Right hindlimb (tissue), 1 donor: ENCODE measurements at regions not wholly inside any gene's neighbourhood (a gene's known extent, or its start where the extent isn't known, plus 50 kb on each side); places are given as distances from the start of the nearest gene placed in this dataset.

ENCODE experiments used
- DNase-seq: peaks from one replicate; pipeline ENCODE4 v3.0.0-alpha.2; 2018

DNA sequence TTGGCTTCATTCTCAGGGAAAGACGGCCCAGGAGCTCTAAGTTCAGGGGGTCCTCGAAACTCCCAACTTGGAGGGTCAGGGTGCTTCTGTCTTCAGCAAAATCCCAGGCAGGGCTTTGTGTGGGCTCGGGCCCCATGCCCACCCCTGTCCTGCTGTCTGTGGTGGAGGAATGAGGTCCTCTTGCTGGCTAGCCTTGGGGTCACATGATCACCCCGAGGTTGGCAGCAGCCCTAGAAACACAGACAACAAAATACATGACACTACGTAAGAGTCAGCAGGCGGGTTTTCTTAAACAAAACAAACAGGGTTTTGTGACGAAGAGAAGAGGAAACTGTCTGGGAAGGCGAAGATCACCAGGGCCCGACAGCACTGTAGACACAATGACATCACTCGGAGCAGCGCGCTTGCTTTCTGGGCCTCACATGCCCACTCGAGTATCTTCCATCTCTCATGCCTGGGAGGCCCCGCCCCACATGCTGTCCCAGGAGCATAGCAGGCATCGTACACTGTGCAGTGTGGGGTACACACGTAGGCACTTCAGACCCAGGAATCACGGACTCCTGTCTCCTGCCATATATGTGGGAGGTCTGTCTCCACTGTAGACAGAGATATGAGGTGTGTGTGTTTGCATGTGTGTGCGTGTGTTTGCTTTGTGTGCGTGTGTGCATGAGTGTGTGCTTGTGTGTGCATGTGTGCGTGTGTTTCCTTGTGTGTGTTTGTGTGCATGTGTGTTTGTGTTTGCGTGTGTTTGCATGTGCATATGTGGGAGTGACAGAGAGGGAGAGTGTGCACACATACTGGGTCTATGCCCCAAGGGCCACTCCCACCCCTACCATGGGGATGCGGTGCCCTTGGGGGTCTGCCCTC is 94.7 kb downstream of the SIK1 start:
- DNase-seq: peak; percentile 76

DNA sequence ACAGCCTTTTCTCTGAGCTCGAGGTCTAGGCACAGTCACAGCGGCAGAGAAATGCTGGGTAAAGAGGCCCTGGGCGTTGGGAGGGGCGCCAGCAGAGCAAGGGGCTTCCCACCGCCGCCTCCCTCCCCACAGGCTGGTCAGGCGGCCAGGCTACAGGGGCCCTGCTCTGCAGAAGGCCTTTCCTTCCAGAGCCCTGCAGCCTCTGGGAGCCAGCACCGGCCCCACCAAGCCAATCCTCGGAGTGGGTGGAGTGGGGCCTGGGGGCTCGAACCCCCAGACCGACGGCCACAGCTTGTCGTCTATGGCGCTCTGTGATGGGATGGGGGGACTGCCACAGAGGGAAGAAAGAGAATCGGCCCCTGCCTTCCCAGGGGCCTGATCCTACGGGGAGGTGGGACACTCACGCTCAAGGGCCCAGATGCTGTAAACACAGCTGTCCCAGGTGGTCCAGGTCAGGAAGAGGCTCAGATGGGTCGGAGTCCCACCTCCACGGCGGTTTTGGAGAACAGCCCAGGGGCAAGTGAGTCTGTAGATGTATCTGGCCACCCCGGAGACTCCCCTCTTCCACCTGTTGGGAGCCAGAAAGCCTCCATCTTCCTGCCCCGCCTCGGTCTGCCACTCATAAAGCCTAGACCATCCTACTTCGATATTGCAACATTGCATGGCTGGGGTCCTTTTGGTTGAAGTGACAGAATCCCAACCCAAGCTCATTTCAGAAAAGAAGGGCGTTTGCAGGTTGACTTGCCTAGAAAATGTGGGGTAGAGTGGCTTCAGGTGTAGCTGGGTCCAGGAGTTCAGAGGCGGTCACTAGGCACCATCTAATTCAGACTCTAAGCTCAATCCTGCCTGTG is 95.6 kb downstream of the SIK1 start:
- no peak for DNase-seq

DNA sequence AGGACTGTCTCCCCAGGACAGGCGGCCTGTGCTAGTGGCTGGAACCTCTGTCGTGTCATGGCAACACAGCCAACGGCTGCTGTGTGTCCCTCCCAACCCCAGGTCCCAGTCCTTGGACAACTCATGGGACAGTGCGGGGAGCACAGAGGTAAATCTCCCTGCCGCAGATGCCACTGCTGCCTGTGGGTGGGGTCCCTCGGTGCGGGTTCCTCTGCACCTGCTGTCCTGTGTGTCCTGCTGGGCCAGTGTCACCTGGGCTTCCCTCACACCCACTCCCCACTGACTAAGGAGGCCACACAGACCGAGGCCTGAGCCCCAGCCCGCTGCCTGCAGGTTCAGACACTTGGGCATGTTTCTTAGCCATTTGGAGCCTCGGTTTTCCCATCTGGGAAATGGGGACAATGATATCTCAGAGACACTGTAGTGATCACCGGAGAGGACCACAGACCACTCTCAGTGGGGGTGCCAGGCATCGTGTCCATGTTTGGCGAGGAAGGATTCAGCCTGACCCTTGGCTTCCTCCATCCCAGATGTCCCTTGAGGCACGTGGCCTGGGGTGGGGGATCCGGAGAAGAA is 96.5 kb downstream of the SIK1 start:
- no peak for DNase-seq

DNA sequence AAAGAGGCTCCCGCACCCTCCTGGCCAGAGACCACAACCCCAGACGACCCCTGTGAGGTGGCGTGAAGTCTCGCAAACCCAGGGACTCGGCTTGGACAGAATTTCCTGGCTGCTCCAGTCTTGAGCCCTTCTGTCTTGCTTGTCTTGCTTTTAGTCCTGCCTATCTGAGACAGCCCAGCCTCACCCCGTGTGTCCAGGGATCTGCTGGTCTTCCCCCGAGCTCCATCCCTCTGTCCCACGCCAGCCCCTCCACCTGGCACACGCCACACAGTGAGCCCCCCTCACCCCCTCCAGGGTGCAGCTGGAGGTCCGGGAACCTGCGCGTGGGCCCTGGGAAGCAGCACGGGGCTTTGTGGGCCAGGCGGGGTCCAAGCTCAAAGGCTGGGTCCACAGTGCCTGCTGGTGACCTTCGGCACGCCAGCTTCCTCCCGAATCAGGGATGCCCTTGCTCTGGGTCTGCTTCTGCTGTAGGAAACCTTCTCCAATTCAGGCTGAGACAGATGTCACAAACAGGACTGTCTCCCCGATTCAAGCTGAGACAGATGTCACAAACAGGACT is 97.1 kb downstream of the SIK1 start:
- no peak for DNase-seq

DNA sequence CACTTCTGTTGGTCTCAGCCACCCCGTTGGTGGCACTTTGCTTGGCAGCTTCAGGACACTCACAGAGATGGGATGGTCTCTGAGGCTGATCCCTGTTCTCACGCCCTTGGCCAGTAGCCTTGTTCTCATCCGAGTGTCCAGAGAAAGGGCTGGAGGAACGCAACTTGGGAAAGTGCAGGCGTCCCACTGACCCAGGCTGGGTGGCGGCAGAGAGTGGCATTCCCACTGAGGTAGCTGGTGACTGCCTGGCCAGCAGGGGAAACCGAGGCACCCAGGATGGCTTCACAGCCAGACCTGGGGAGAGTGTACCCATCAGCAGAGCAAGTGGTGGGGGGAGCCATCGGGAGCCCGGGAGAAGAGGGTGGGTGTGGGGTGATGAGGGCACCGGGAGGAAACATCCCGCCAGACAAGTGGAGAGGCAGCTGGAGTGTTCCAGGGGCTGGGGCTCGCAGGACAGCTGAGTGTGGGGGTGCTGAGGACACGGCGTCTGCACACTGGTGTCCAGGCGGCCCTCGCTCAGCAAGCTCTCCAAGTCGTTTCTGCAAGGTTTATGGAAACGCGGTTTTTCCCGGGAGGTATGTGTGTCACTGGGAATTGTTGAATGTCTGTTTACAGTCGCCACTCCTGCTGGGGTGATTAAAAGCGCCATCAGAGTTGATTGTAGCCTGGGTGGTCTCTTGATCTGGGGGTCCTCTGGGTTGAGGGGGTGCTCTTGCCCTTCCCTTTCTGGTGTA is 97.8 kb downstream of the SIK1 start:
- DNase-seq: no peak

DNA sequence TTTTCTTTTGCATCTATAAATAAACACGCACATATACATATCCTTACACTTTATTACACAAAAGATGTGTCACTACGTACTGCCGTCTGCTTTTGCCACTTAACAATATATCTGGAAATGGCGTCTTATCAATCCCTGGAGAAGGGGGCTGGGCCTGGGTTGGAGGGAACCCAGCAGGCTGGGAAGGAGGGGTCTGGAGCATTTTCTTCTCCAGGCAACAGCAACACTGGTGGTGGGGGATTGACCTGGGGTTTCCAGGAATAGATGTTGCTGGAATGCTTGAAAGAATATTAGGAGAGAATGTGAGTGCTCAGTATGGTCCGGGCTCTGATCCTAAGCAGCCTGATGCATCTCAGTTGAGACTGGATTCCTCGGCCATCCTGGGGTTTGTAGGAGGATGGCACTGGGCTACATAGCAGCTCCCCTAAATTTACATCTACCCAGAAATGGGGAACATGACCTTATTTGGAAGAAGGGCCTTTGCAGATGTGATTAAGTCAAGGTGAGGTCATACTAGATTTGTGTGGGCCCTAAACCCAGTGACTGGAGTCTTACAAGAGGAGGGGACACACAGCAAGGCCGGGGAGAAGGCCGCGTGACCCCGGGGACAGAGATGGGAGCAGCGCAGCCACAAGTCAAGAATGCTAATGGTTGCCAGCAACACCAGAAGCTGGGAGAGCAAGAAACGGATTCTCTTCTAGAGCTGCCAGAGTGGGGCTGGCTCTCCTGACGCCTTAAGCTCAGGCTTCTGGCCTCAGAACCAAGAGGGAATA is 98.6 kb downstream of the SIK1 start:
- peak; percentile 69 for DNase-seq

DNA sequence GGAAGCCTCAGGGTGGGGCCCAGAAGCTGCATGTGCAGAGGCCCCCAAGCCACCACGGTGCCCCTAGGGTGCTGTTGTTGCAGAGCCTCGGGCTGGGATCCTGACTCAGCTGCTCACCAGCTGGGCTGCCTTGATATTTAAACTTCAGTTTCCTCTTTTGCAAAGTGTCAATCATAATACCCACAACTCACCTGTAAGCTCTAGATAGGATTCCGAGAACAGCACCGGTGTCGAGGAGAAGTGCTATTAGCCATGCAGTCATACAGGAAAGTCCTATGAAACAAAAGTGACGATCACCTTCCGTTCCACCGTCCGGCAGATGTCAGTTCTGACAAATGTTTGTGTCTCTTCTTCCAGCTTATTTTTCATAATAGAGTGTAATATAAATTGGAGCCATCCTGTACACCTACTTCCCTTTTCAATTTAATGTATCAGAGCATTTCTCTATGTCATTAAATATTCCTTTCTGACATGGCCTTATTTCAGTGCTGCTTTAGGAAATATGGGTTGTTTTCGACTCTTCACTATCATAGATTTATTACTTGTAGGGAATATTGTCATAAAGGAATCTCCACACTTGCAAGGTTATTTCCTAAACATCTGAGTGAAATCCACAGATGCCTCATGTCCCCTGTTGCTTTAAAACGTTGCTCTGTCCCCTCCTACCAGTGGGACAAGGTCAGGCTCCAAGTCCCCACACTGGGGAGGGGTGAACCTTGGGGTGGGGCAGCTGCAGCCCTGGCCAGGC is 100.8 kb downstream of the SIK1 start:
- no peak for DNase-seq

DNA sequence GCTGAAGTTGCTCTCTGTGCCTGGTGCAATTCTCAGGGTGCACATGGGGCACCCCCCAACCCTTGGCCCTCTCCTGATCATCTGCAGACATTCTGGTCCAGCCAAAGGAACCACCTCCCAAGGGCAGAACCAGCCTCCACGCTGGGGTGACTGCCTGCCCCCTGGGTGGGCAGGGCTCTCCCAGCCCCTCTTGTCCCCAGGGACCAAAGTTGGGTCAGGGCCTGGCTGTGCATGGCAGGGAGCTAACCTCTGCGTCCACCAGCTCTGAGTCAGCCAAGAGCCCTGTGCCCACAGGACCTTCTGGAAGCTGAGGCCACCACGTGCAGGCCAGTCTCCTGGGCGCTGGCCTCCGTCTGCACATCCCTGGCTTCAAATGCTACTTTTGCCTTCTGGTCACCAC is 101.9 kb downstream of the SIK1 start:
- no peak for DNase-seq

DNA sequence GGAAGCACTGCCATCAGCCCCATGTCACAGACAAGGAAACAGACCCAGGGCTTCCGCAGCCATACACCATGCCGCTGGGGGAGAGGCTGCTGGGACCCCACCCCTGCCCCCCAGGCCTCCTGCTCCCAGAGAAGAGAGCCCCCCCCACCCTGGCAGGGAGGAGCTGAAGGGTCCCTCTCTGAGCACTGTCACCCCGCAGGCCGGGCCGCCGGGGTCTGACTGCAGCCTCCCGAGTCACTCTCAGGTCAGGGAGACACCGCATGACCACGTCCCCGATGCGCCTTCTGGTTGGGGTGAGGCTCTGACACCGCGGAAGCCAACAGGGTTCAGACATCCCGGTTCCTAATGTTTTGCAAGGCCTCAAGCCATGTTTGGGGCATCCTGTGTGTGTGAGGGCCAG is 102.3 kb downstream of the SIK1 start:
- no peak for DNase-seq

DNA sequence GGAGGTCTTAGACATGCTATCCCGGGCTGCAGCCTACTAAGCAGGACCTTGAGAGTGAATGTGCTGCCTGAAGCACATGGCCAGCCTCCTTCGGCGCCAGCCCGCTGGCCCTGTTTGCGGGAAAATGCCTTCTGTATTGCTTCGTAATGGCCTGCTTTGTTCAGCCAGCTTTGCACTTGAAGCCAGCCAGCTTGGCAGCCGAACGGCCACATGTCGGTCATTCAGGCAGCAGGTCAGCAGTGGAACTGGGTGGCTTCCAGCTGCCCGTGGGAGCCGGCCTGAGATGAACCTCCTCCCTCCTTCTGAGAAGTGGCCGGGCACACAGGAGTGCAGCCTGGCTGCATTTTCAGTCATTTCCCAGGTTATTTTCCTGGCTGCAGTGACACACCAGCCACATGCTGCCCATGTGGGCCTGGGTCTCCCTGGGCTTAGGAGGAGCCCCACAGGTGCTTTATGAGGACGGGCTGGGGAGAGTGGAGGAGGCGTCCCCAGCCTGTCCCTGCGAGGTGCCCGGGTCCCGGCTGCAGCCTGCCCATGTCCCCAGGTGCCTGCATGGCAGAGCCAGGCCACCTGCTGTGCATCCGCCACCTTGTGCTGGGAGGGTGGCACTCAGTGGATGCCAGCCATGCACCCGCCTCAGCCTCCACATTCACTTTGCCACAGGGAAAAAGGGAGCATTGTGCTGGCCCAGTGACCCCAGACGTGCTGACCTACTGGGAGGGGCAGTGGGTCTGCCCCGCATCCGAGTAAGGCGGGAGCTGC is 103.5 kb downstream of the SIK1 start:
- no peak for DNase-seq

DNA sequence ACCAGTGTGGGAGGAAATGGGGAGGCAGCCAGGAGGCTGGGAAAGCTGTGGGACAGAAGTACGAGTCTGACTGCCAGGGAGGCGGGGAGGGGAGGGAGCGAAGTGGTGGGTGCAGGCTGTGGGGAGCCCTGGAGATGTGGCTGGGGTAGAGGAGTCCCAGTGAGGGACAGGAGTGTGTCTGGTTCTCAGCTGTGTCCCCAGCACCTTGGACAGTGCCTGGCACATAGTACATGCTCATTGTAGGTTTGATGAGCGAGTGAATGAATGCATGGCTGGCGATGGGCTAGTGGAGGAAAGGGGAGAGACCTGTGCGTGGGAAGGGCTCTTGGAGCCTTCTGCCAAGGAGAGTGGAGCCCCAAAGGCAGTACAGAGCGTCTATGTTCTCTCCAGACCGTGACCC is 104.1 kb downstream of the SIK1 start:
- DNase-seq: no peak

DNA sequence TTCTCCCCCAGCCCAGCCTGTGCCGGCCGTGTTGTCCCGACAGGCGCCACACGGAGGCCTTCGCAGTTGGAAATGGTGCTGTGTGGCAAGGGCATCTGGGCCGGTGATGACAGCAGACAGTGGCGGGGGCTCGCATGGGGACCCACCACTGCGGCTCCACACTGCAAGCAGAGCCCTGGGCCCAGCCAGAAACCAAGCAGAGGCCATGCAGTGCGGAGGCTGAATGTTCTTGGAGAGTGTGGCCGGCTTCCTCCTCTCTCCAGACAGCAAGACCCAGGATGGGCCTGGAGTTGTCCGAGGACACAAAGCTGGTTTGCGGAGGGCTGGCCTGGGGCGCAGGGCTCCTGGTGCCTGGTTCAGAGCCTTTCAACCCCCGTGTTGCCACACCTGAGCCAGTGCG is 104.6 kb downstream of the SIK1 start:
- DNase-seq: no peak

DNA sequence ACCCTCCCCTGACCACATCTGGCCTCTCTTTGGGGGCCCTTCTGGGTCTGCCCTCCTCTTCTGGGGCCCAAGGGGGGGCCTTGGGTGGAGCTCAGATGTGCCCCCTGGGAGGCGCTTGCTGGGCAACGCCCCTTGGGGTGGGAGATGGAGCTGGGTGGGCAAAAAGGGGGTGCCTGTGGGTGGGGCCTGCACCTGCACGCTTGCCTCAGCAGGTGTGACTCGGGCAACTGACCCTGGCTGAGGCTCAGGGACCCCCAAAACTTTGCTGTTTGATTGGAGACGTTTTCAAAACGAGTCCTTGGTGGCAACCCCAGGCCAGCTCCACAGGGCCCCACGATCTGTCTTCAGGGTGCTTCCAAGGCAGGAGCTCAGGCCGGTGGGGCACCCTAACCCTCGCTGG is 105.3 kb downstream of the SIK1 start:
- DNase-seq: no peak

DNA sequence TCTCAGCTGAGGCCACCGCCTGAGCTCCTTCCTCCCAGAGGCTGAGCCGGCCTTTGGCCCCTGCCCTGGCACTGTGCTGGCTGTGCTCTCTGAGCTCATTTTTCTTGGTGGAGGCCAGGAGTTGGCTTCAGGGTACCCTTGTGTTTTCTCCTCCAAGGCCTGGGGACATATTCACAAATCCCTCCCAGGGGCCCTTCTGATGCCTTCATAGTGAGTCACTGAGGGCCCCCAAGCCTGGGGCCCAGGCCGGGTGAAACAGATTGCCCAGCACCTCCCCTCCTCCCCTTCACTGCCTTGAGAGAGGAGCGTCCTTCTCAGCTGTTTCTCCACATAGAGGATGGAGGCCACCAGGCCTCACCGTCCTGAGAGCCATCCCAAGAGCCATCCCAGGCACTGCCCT is 105.8 kb downstream of the SIK1 start:
- DNase-seq: no peak

DNA sequence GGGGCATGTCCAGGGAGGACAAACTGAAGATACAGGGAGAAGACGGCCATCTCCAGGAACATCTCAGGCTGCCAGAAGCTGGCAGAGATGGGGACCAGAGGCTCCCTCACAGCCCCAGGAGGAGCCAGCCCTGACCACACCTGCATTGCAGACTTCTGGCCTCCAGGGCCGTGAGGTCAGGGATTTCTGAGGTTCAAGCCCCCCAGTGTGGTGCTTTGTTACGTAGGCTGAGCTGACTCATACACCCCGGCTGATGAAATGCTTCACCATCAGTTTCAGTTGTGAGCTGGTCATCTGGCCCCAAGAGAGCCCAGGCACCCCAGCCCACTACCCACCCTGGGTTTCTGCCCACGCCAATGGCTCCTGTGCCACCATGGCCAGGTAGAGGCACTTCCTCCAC is 106.4 kb downstream of the SIK1 start:
- DNase-seq: no peak

DNA sequence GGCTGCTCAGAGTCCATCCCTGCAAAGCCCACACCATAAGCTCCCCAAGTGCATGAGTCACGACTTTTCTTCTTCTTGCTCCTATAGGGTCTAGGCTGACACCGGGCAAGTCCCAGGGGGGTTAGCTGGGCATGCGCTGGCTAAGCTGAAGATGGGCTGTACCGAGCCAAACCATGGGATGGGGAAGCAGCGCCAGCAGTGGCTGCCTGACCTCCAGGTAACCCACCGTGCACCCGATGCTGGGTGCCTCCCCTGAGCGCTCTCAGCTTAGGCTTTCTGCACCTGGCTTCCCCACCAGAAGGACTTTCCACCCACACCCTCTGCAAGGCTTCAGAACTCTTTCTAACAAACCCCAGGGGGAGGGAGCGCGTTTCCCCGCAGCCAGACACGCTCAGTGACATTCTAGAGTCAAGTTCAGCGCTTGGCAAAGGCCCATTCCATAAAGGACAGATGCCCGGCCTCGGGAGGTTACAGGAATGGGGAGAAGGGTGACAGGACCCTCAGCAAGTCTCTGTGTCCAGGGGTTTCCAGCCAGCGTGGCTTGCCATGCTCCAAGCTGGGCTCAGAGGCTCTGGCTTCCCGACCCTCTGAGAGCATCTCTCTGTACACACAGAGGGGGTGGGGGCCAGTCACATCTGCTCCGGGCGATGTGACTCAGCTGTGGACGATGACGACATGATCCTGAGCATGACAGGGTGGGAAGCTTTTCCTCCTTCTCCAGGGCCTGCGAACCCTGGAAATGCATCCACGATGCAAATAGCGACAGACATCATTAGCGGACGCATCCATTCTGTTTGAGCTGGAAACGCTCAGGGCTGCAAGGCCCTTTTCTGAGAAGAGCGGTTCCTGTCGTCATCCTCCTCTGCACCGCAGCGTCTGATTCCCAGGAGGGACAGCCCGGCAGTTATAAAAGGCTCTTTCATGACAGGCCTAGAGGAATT is 107.8 kb downstream of the SIK1 start:
- DNase-seq: peak; percentile 82

DNA sequence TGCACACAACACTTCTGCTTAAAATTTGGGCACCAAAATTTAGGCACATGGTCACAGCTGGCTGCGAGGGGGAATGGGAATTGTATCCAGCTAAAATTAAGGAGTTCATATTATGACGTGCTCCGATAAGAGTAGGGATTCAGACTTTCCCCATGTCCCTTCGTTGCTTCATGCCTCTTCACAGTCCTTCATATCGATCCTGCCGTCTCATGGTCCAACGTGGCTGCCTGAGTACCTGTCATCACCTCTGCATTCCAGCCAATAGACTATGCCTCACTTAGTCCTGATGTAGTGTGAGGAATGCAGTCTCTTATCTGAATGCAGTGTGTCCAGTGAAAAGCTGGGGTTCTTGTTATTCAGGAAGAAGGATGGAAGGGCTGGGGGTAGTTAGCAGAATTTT is 108.6 kb downstream of the SIK1 start:
- DNase-seq: no peak

DNA sequence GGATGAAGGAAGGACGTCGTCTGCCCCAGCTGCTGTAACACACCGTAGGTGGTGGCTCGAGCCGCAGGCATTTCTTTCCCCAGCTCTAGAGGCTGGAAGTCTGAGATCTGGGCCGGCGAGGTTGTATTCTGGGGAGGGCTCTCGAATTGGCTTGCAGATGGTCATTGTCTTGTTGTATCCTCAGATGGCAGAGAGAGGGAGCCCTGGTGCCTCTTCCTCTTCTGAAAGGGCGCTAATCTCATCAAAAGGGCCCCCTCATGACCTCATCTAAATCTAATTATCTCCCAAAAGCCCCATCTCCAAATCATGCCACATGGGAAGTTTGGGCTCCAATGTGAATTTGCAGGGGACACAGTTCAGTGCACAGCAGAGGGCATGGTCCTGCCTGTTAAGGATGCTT is 109.0 kb downstream of the SIK1 start:
- no peak for DNase-seq

DNA sequence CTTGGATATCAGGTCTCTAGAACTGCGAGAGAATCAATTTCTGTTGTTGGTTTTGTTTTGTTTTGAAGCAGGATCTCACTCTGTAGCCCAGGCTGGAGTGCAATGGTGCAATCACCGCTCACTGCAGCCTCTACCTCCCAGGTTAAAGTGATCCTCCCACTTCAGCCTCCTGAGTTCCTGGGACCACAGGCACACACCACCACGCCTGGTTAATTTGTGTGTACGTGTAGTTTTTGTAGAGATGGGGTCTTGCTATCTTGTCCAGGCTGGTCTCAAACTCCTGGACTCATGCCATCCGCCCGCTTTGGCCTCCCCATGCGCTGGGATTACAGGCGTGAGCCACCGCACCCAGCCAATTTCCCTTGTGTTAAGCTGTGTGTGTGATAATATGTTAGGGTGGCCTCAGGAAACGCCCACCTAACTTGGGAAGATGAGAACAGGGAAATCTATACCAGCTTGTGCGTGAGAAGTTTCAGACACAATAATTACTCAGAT is 109.6 kb downstream of the SIK1 start:
- DNase-seq: no peak
